HG02678 (cell line): ENCODE measurements at regions not wholly inside any gene's neighbourhood (a gene's known extent, or its start where the extent isn't known, plus 50 kb on each side); places are given as distances from the start of the nearest gene placed in this dataset.

ENCODE experiments used
- ATAC-seq: cut with Tn5 transposase; IDR thresholded peaks from one replicate; pipeline ENCODE4 v1.9.1; 2021; ENCODE audit warnings: mild to moderate bottlenecking, moderate library complexity; ENCODE audit not compliant: unreplicated experiment

- ATAC-seq, result no peak
These were observed 210.8 kb upstream of the JUN start for GRCh38 chr1:58994664-58995063.

DNA sequence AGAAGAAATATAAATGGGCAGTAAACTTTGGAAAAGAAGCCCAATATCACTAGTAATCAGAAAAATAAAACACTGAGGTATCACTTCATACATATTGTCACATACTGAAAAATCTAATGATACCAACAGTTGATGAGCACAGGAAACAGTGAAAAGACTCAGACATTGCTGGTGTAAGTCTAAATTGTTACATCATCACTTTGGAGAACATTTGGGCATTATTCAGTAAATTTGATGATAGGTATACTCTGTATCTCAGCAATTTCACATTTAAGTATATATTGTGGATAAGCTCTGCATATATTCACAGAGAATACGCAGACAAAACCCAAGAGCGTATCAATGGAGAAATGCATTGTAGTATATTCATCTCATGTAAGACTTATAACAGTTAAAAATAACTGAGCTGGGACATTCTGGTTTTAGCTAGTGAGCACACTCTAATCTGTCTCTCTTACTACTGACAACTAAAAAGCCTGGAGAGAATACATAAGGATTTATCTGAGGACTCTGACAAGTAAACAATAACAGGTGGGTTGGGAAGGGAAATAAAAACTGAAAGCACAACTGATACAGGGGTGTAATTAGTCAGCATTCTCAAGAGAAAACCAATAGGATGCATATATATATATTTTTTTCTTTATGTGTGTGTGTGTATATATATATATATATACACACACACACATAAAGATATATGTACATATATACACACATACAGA is 212.7 kb upstream of the JUN start:
- ATAC-seq, result peak; percentile 72

DNA sequence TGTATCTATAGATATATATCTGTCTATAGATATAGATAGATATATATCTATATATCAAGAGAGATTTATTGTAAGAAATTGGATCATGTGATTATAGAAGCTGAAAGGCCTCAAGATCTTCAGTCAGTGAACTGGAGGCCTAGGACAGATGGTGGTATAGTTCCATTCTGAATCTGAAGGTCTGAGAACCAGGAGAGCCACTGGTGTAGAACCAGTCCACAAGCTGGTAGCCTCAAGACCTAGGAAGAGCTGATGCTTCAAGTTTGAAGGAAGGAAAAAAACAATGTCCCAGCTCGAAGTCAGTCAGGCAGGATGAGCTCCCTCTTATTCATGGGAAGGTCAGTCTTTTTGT is 213.2 kb upstream of the JUN start:
- peak; percentile 57 for ATAC-seq

DNA sequence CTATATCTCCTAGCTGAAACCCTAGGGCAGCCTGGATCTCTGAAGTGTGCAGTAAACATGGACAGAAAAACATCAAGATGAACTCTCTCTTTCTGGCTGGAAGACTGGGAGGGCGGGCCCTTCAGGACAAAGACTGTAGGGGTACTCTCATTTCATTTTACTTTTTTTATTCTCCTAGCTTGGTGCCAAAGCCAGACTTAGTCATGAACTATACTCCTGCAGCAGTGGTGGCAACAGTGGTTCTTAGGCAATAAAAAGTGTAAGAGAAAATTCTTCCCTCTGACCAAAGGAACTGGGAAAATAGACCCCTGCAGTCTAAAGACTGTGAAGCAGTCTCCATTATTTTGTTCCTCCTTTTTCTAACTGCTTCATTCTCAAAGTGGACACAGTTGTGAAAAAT is 213.8 kb upstream of the JUN start:
- no peak for ATAC-seq

DNA sequence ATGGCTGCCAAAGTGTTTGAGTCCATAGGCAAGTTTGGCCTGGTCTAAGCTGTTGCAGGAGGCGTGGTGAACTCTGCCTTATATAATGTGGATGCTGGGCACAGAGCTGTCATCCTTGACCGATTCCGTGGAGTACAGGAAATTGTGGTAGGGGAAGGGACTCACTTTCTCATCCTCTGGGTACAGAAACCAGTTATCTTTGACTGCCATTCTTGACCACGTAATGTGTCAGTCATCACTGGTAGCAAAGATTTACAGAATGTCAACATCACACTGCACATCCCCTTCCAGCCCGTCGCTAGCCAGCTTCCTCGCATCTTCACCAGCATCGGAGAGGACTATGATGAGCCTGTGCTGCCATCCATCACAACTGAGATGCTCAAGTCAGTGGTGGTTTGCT is 215.8 kb upstream of the JUN start:
- no peak for ATAC-seq

- ATAC-seq, result no peak
These were observed 220.9 kb upstream of the JUN start for GRCh38 chr1:59004755-59005154.

GRCh38 chr1:59005491-59006288 is 221.8 kb upstream of the JUN start:
- ATAC-seq, result peak; percentile 54

GRCh38 chr1:59006289-59006658 is 222.4 kb upstream of the JUN start:
- no peak for ATAC-seq

- ATAC-seq, result no peak
These were observed 223.1 kb upstream of the JUN start for GRCh38 chr1:59006932-59007331.

DNA sequence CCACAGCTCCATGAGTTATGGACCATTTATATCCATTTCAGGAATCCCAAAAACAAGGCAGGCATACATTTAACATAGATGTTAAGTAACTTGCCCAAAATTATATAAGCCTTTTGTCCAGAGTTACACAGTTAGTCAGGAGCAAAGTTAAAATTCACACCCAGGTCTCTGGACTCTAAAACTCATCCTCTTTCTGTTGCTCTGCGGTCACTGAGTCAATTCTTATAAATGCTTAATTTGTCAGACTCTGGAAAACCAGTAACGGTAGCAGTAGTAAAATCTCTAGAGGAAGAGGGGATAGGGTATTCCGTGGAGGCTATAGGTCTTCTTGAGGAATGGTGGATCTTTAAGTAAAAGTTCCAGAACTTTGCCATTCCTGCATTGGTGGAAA is 223.6 kb upstream of the JUN start:
- ATAC-seq, result no peak

GRCh38 chr1:59007820-59008598 is 224.2 kb upstream of the JUN start:
- ATAC-seq, result peak; percentile 58

DNA sequence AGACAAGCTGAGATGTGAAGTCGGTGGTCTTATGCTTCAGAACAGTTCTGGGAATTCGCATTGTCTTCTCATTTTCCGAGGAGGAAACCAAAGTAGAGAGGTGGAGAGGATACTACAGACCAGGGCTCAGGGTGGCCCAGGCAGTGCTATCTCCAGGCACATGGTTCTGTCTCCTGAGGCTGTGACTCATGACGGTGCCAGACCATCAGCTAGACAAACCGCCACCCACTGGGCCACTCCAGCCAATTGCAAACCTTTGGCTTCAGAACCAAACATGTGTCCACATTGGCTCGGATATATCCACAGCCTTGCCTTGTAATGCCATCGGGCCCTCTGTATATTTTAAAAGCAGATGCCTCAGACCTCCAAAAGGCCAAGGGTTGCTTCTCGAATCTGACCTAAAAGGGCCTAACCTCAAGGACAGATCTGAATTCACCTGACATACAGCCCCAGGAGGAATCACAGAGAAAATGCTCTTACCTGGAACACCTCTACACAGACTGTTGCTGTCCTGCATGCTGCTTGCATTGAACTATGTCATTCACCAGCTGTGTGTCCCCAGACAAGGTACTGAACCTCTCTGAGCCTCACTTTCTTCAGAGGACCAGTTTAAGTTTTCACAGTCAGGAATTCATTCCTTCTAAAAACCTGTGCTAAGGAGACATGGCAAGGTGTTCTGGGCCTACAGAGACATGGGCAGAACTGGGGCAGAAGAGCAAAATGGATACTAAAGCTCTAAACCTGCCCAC is 224.9 kb upstream of the JUN start:
- no peak for ATAC-seq

GRCh38 chr1:59011663-59012062 is 227.8 kb upstream of the JUN start:
- no peak for ATAC-seq

DNA sequence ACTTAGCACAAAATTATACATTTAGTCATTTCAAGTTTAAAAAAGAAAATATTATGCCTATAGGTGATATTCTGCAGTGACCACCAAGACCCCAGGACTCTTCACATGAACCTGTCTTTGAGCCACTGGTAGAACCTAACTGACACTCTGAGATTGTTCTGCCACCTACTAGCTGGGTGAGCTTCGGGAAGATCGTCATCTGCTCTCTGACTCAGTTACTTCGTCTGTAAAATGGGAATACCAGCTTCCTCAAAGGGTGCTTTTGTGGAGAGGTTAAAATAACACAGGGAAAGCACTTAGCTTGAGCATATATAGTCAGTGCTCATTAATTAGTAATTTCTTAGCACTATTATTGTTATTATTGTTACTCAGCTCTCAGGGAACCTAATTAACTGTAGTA is 228.5 kb upstream of the JUN start:
- no peak for ATAC-seq

DNA sequence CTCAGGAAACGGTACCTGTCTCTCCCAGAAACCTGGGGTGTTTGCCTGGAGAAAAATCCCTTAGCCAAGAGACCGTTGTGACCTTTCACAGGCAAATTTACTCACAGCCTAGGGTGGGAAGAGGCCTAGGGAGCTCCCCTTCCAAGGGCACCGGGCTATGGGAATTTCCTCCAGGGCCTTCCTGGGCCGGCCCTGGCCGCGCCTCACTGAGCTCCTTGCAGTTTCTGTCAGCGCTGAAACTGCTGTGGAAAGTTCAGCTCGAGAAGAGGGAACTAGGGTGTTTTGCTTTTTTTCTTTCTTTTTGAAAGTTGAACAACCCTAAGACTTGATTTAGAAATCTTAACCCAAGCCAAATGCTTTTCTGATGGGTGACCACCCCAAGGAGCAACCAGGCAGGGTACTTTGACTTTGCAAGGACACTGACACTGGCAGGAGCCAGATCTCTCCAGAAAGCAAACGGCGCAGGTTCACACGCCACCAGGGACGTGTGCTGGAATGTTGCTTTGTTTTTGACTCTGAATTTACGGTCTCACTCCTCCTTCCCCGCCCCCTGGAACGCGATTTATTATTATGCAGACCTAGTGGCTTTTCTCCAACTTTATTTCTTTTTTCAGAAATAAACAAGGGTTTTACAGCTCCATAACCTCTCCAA is 229.6 kb upstream of the JUN start:
- ATAC-seq, result peak; percentile 58

- no peak for ATAC-seq
These were observed 230.1 kb upstream of the JUN start for GRCh38 chr1:59013928-59014279.

DNA sequence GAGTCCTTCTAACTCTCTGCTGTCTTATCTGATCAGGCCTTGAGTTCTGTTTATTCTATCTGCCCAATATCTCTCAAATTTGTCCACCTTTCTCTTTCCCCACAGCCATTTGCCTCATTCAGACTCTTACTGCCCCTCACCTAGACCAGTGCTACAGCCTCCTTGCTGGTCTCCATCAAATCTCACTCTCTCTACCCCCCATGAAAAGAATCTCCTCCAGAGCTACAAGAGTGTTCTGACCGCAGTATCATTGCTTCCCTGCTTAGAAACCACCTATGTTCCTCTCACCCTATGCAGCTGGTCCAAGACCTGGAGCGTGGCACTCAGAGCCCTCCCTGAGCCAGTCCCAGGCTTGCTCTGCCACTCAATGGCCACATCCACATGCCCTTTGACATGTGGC is 231.0 kb upstream of the JUN start:
- no peak for ATAC-seq

DNA sequence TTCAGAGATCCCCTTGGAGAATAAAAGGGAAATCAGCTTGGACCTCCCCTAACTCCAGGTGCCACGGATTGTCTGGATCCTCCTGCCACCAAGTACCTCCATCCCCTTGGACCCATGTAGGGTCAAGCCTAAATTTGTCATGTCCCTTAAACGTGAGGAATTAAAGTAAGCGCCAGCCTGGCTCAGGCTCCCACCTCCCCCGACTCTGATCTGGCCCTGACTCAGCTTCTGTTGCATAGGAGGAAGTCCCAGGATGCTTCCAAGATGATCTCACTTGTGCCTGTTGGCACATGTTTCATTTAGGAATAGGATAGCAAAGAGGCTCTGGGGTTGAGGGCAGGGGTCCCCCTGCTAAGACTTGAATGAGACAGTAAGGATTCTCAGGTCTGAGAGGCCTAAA is 231.9 kb upstream of the JUN start:
- no peak for ATAC-seq

GRCh38 chr1:59016390-59016789 is 232.5 kb upstream of the JUN start:
- ATAC-seq, result no peak

GRCh38 chr1:59017501-59018231 is 233.8 kb upstream of the JUN start:
- no peak for ATAC-seq
